Activated CD4-positive, alpha-beta memory T cell treated with anti-CD3 and anti-CD28 coated beads, Interleukin-2, amount 10 ng/mL, durations not matched to agents 7 days and 5 days (primary cell): ENCODE measurements at regions not wholly inside any gene's neighbourhood (a gene's known extent, or its start where the extent isn't known, plus 50 kb on each side); places are given as distances from the start of the nearest gene placed in this dataset.

Experiments
- CTCF ChIA-PET: fragments of 350-600 bp; sonication (Branson Sonifier 250); formaldehyde crosslinking; loops from one replicate; lab custom pipeline; 2021; ENCODE audit warnings: antibody characterized with exemption, inconsistent platforms; lab: Charles Lee
- POLR2A ChIA-PET: fragments of 350-600 bp; sonication (Branson Sonifier 250); formaldehyde crosslinking; loops from one replicate; lab custom pipeline; 2021; ENCODE audit warnings: antibody characterized with exemption; lab: Charles Lee
- DNase-seq: peaks from one replicate; pipeline ENCODE4 v3.0.0-alpha.2; 2020
- H3K27ac Mint-ChIP-seq: one replicate; pipeline ENCODE4 v1.8.0; 2021; ENCODE audit warnings: mild to moderate bottlenecking, mixed read lengths
- H3K27me3 Mint-ChIP-seq: one replicate; pipeline ENCODE4 v1.8.0; 2021; ENCODE audit warnings: mixed read lengths
- H3K36me3 Mint-ChIP-seq: one replicate; pipeline ENCODE4 v1.8.0; 2021; ENCODE audit warnings: low read depth, mixed read lengths
- H3K4me1 Mint-ChIP-seq: one replicate; pipeline ENCODE4 v1.8.0; 2021; ENCODE audit warnings: mixed read lengths
- H3K4me3 Mint-ChIP-seq: one replicate; pipeline ENCODE4 v1.8.0; 2021; ENCODE audit warnings: mild to moderate bottlenecking, mixed read lengths
- H3K9me3 Mint-ChIP-seq: one replicate; pipeline ENCODE4 v1.8.0; 2021; ENCODE audit warnings: mixed read lengths

- DNase-seq = no peak
- Mint-ChIP-seq H3K4me3 (no peak overlapping the region), H3K27me3 (no peaks in the 10 kb centered on the region), H3K4me1 (no peaks in the 10 kb centered on the region), H3K36me3 (no peaks in the 10 kb centered on the region), H3K27ac (no peak overlapping the region), H3K9me3 (peaks cover 17% of the 10 kb centered on the region)
- ChIA-PET POLR2A (no interaction called here), CTCF (no interaction called here)
Observed at GRCh38 chr6:8783191-8783590, 347.8 kb upstream of the SLC35B3 start.

- CTCF ChIA-PET = no interaction called here
- no peak for DNase-seq
- Mint-ChIP-seq H3K27ac (no peak overlapping the region), H3K36me3 (no peaks in the 10 kb centered on the region), H3K9me3 (peaks cover 21% of the 10 kb centered on the region), H3K4me1 (no peaks in the 10 kb centered on the region), H3K27me3 (no peaks in the 10 kb centered on the region), H3K4me3 (no peak overlapping the region)
- POLR2A ChIA-PET = no interaction called here
Observed at GRCh38 chr6:8780653-8781052, 345.3 kb upstream of the SLC35B3 start.

GRCh38 chr6:8764733-8765132 lies 329.4 kb upstream of the SLC35B3 start:
- peaks cover 7% of the 10 kb centered on the region for H3K9me3 Mint-ChIP-seq
- no peaks in the 10 kb centered on the region for H3K27me3 Mint-ChIP-seq

GRCh38 chr6:8760951-8761350 lies 325.6 kb upstream of the SLC35B3 start:
- Mint-ChIP-seq H3K4me3 (no peak overlapping the region), H3K9me3 (peaks cover 15% of the 10 kb centered on the region), H3K4me1 (no peaks in the 10 kb centered on the region), H3K27me3 (no peaks in the 10 kb centered on the region), H3K27ac (no peak overlapping the region), H3K36me3 (no peaks in the 10 kb centered on the region)
- DNase-seq = no peak
- ChIA-PET CTCF (no interaction called here), POLR2A (no interaction called here)

More at GRCh38 chr6:8764733-8765132, 329.4 kb upstream of the SLC35B3 start:
- H3K4me1 Mint-ChIP-seq = no peaks in the 10 kb centered on the region
- ChIA-PET CTCF (no interaction called here), POLR2A (no interaction called here)
- H3K27ac Mint-ChIP-seq = no peak overlapping the region
- DNase-seq = no peak
- no peaks in the 10 kb centered on the region for H3K36me3 Mint-ChIP-seq
- no peak overlapping the region for H3K4me3 Mint-ChIP-seq

DNA sequence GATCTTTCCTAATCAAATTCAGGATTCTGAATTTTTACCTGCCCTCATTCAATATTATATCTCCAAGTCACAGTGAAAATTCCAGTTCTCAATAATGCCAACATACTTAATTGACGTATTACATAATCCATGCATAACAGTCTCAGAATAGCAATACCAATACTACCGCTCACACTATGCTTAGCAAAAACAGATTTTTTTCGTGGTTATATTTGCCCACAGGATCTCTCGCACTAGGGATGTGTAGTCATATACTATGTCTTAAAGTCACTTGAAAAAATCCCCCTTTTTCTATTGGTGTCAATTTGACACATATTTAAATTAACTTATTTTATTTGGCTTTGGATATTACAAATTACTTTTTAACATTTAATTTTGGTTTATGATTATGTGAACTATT lies 323.1 kb upstream of the SLC35B3 start:
- Mint-ChIP-seq H3K27ac (no peak overlapping the region), H3K4me1 (no peaks in the 10 kb centered on the region), H3K9me3 (peaks cover 12% of the 10 kb centered on the region), H3K4me3 (no peak overlapping the region), H3K27me3 (no peaks in the 10 kb centered on the region), H3K36me3 (no peaks in the 10 kb centered on the region)
- CTCF ChIA-PET = no interaction called here
- POLR2A ChIA-PET = no interaction called here
- DNase-seq = no peak

DNA sequence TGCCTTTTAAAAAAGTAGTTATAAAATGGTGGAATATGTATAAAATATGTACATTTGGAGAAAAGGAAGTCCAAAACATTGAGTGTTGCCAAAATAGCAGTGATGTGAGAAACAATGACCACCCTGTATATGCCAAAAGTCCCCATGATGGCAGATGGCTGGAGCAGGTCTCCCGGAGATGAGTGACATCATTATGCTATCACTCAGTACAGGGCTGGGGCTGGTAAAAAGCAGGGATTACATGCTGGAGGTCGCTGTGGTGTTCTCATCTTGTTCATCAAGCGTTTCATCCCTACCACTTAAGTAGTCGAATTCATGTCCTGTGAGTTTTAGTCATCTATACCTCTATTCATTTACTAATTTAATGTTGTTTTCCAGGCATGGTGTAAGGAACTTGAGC lies 315.3 kb upstream of the SLC35B3 start:
- H3K4me1 Mint-ChIP-seq = no peaks in the 10 kb centered on the region
- H3K9me3 Mint-ChIP-seq = peaks cover 6% of the 10 kb centered on the region
- H3K27me3 Mint-ChIP-seq = no peaks in the 10 kb centered on the region
- no peak overlapping the region for H3K27ac Mint-ChIP-seq
- no peak overlapping the region for H3K4me3 Mint-ChIP-seq
- ChIA-PET CTCF (no interaction called here), POLR2A (no interaction called here)
- no peak for DNase-seq
- H3K36me3 Mint-ChIP-seq = no peaks in the 10 kb centered on the region

DNA sequence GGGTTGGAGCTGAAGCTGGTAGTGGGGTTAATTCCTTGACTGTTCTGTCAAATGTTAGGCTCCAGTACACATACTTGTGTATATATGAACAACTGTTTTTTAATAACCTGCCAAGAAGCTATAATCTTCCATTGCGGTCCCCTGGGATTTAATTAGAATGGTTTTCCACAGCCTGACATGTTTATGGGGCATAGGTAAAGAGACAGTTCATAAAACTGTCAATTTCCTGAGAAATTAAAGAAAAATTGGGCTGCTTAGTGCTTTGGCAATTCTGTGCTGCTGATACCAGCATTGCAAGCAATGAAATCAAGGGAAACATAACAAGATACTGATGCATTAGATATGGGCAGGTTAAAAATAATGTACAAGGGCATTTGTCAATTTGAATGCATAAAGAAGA lies 314.1 kb upstream of the SLC35B3 start:
- Mint-ChIP-seq H3K9me3 (peaks cover 6% of the 10 kb centered on the region), H3K4me3 (no peak overlapping the region), H3K27me3 (no peaks in the 10 kb centered on the region), H3K27ac (no peak overlapping the region), H3K36me3 (no peaks in the 10 kb centered on the region), H3K4me1 (no peaks in the 10 kb centered on the region)
- DNase-seq = no peak
- ChIA-PET CTCF (no interaction called here), POLR2A (no interaction called here)

- no peak for DNase-seq
- no peaks in the 10 kb centered on the region for H3K4me1 Mint-ChIP-seq
- H3K9me3 Mint-ChIP-seq = peaks cover 11% of the 10 kb centered on the region
- H3K36me3 Mint-ChIP-seq = no peaks in the 10 kb centered on the region
- H3K4me3 Mint-ChIP-seq = no peak overlapping the region
- ChIA-PET CTCF (no interaction called here), POLR2A (no interaction called here)
- no peak overlapping the region for H3K27ac Mint-ChIP-seq
- no peaks in the 10 kb centered on the region for H3K27me3 Mint-ChIP-seq
Observed at GRCh38 chr6:8743170-8743745, 307.9 kb upstream of the SLC35B3 start.

DNA sequence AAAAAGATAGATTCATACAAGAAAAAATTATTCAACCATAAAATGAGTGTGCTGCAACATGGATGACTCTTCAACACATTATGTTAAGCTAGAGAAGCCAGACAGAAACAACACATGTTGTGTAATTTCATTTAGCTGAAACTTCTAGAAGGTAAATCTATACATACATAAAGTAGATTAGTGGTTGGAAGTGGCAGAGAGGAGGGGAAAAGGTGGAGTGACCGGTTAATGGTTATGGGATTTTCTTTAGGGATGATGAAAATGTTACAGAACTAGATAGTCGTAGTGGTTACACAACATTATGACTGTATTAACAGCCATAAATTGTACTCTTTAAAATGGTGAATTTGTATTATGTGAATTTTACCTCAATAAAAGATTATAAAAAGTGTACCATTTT lies 304.1 kb upstream of the SLC35B3 start:
- no peak for DNase-seq
- no peak overlapping the region for H3K4me3 Mint-ChIP-seq
- ChIA-PET CTCF (no interaction called here), POLR2A (no interaction called here)
- no peak overlapping the region for H3K27ac Mint-ChIP-seq
- no peaks in the 10 kb centered on the region for H3K4me1 Mint-ChIP-seq
- peaks cover 12% of the 10 kb centered on the region for H3K9me3 Mint-ChIP-seq
- H3K27me3 Mint-ChIP-seq = no peaks in the 10 kb centered on the region
- no peaks in the 10 kb centered on the region for H3K36me3 Mint-ChIP-seq

DNA sequence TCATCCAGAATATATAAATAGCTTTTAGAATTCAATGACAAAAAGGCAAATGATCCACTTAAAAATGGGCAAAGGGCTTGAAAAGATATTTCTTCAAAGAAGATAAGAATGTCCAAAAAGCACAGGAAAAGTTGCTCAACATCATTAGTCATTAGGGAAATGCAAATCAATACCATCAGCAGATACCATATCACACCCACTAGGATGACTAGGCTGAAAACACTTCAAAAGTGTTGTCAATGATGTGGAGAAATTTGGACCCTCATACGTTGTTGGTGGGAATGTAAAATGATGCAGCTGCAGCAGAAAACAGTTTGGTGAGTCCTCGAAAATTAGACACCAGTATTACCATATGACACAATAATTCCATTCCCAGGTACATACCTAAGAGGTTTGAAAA lies 303.6 kb upstream of the SLC35B3 start:
- no peaks in the 10 kb centered on the region for H3K4me1 Mint-ChIP-seq
- H3K27ac Mint-ChIP-seq = no peak overlapping the region
- no peaks in the 10 kb centered on the region for H3K36me3 Mint-ChIP-seq
- POLR2A ChIA-PET = no interaction called here
- no peak overlapping the region for H3K4me3 Mint-ChIP-seq
- no peaks in the 10 kb centered on the region for H3K27me3 Mint-ChIP-seq
- no peak for DNase-seq
- CTCF ChIA-PET = no interaction called here
- H3K9me3 Mint-ChIP-seq = peaks cover 13% of the 10 kb centered on the region

GRCh38 chr6:8736156-8736895 lies 301.0 kb upstream of the SLC35B3 start:
- POLR2A ChIA-PET = no interaction called here

DNA sequence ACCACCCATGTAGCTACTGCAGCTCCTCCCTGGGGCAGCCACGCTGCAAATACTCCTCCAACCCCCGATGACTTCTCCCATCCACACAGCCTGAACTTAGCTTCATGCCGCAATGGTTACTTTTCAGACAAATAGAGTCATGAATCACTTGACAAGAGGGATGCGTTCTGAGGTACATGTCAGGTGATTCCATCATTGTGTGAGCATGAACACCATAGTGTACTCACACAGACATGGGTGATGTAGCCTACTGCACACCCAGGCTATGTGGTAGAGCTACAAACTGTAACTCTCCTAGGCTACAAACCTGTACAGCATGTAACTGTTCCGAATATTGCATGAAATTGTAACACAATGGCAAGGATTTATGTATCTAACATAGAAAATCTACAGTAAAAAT lies 298.5 kb upstream of the SLC35B3 start:
- POLR2A ChIA-PET = no interaction called here
- no peaks in the 10 kb centered on the region for H3K4me1 Mint-ChIP-seq
- peaks cover 13% of the 10 kb centered on the region for H3K9me3 Mint-ChIP-seq
- DNase-seq = no peak
- H3K27ac Mint-ChIP-seq = no peak overlapping the region
- no peak overlapping the region for H3K4me3 Mint-ChIP-seq
- CTCF ChIA-PET = no interaction called here
- no peaks in the 10 kb centered on the region for H3K36me3 Mint-ChIP-seq
- no peaks in the 10 kb centered on the region for H3K27me3 Mint-ChIP-seq

More at GRCh38 chr6:8736156-8736895, 301.0 kb upstream of the SLC35B3 start:
- CTCF ChIA-PET = no interaction called here
- Mint-ChIP-seq H3K4me1 (no peaks in the 10 kb centered on the region), H3K4me3 (no peak overlapping the region), H3K27ac (no peak overlapping the region), H3K36me3 (no peaks in the 10 kb centered on the region), H3K9me3 (peaks cover 18% of the 10 kb centered on the region), H3K27me3 (no peaks in the 10 kb centered on the region)
- no peak for DNase-seq

DNA sequence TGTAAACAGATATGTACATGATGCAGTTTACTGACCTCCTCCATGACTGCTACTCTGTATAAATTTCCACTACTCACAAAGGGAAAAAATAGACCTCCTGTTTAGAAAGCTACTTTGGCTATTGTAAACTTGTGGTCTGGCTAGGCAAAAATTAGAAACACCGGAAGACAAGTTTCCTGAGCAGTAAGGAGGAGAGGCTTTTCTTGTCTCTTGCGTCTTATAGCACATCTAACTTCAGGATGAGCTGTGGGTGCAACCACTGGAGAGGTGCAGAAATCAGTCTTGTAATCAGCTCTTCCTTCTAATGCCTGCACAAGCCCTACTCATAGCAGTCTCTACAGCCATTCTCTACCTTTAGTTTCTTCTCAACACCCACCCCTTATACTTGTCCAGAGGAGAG lies 296.5 kb upstream of the SLC35B3 start:
- Mint-ChIP-seq H3K9me3 (peaks cover 10% of the 10 kb centered on the region), H3K4me3 (no peak overlapping the region), H3K4me1 (no peaks in the 10 kb centered on the region), H3K36me3 (no peaks in the 10 kb centered on the region), H3K27ac (no peak overlapping the region), H3K27me3 (no peaks in the 10 kb centered on the region)
- ChIA-PET CTCF (no interaction called here), POLR2A (no interaction called here)
- DNase-seq = no peak
